Stimulated activated CD4-positive, alpha-beta T cell treated with anti-CD3 and anti-CD28 coated beads, Interleukin-12 subunit alpha, Interleukin-12 subunit beta, amount 100 ng/mL, for 48 hours (primary cell): ENCODE measurements at regions not wholly inside any gene's neighbourhood (a gene's known extent, or its start where the extent isn't known, plus 50 kb on each side); places are given as distances from the start of the nearest gene placed in this dataset.
"Not testable (repeated sequence)": the region's sequence is repeated elsewhere in the genome, so short reads cannot be mapped to it uniquely, and the experiment has no call there.

Source experiments
- DNase-seq, 3 donors: peaks; one replicate each; pipeline ENCODE4 v3.0.0-alpha.2; 2020; ENCODE audit warnings: low read depth in 2 of 3, low spot score in 1 of 3

GRCh38 chr16:85237817-85238216 lies 125.5 kb upstream of the CIBAR2 start:
- no peak for DNase-seq

GRCh38 chr16:85238233-85238647 lies 126.0 kb upstream of the CIBAR2 start:
- DNase-seq: no peak

GRCh38 chr16:85239239-85239638 lies 127.0 kb upstream of the CIBAR2 start:
- no peak for DNase-seq

- no peak for DNase-seq
Observed at GRCh38 chr16:85239871-85240270, 127.6 kb upstream of the CIBAR2 start.

GRCh38 chr16:85240982-85241924 lies 129.0 kb upstream of the CIBAR2 start:
- DNase-seq: no peak

- DNase-seq: no peak
Observed at GRCh38 chr16:85242140-85242539, 129.9 kb upstream of the CIBAR2 start.

- no peak for DNase-seq
Observed at GRCh38 chr16:85243308-85243707, 131.0 kb upstream of the CIBAR2 start.

GRCh38 chr16:85244452-85244851 lies 132.2 kb upstream of the CIBAR2 start:
- DNase-seq: not testable (repeated sequence)

- DNase-seq: peak; percentile 12 to 52 (median 32)
Observed at GRCh38 chr16:85245307-85246172, 133.3 kb upstream of the CIBAR2 start.

GRCh38 chr16:85246473-85246872 lies 134.2 kb upstream of the CIBAR2 start:
- no peak for DNase-seq

GRCh38 chr16:85246973-85247372 lies 134.7 kb upstream of the CIBAR2 start:
- DNase-seq: no peak

GRCh38 chr16:85248342-85248741 lies 136.1 kb upstream of the CIBAR2 start:
- no peak for DNase-seq

- no peak for DNase-seq
Observed at GRCh38 chr16:85248857-85249256, 136.6 kb upstream of the CIBAR2 start.

GRCh38 chr16:85249418-85250146 lies 137.3 kb upstream of the CIBAR2 start:
- no peak for DNase-seq

GRCh38 chr16:85250147-85250463 lies 137.8 kb upstream of the CIBAR2 start:
- no peak for DNase-seq

GRCh38 chr16:85250609-85251223 lies 138.4 kb upstream of the CIBAR2 start:
- DNase-seq: no peak

GRCh38 chr16:85251225-85251760 lies 139.0 kb upstream of the CIBAR2 start:
- DNase-seq: no peak

- no peak for DNase-seq
Observed at GRCh38 chr16:85252014-85252413, 139.7 kb upstream of the CIBAR2 start.

- DNase-seq: no peak
Observed at GRCh38 chr16:85252461-85252860, 140.2 kb upstream of the CIBAR2 start.

GRCh38 chr16:85253084-85253941 lies 141.0 kb upstream of the CIBAR2 start:
- DNase-seq: peak; percentile 36 to 64 (median 50)
